ENCODE measurements at regions not wholly inside any gene's neighbourhood (a gene's known extent, or its start where the extent isn't known, plus 50 kb on each side); places are given as distances from the start of the nearest gene placed in this dataset.

DNA sequence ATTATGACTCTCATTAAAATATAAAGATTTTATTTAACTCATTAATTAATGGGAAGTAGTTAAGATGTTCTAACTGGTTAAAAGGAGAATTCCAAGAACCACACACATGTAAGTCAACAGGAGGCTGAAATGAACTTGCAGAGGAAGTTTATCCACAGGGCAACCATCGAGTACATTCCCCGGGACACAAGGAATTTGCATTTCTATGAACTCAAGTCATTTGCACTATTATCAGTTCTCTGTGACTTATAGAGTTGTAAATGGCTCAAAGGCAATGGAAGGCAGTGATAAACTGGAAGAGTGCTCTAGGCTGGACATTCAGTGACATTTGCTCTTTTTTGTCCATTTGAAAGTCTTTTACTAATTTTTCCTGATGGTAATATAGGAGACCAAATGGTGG is 97.4 kb downstream of the SNX5 start:
- Histone ChIP-seq H3K27me3 (ENCODE audit: control insufficient read depth, insufficient read depth, low read length) (peaks cover 4% of the 10 kb centered on the region), H3K4me3 (ENCODE audit: low read depth, low read length) (no peak overlapping the region), H3K36me3 (ENCODE audit: control insufficient read depth, insufficient read depth, low read length) (no peaks in the 10 kb centered on the region)
- TF ChIP-seq CTCF (IDR thresholded peaks at IDR 0.05; ENCODE audit: insufficient read depth, low read length, poor library complexity, severe bottlenecking) = no peak
- DNase-seq (ENCODE audit: low read depth) = no peak

DNA sequence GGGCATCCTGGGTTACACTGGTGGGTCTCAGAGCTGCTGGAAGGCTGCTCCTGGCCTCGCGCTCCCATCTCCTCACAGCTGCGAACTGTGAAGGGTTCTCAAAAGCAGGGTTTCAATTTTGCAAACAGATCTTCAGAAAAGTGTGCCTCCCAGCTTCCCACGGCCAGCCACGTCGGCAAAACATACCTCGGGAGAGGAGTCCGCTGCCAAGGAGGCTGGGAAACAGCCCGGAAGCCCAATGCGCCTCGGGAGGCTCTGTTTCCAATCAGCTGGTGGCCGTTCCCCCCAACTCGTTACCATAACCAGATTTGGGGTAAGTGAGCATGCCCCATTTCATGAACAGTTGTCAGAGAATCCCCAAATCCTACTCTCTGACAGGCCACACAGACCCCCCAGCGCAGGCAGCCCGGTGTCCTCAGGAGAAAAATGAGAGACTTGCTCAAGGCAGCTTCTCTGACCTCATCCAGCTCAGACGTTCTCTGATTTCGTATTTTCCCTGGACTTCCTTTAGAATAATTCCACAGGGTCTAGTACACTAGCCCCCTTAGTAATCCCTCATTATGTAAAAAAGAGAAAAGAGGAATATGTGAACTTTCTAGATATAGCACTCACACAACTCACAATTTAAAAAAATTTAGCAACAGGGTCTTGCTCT is 98.4 kb downstream of the SNX5 start:
- H3K4me3 ChIP-seq (ENCODE audit: low read depth, low read length) = no peak overlapping the region
- H3K36me3 ChIP-seq (ENCODE audit: control insufficient read depth, insufficient read depth, low read length) = no peaks in the 10 kb centered on the region
- DNase-seq (ENCODE audit: low read depth) = no peak
- peaks cover 2% of the 10 kb centered on the region for H3K27me3 ChIP-seq (ENCODE audit: control insufficient read depth, insufficient read depth, low read length)
- no peak for TF ChIP-seq CTCF (IDR thresholded peaks at IDR 0.05; ENCODE audit: insufficient read depth, low read length, poor library complexity, severe bottlenecking)

DNA sequence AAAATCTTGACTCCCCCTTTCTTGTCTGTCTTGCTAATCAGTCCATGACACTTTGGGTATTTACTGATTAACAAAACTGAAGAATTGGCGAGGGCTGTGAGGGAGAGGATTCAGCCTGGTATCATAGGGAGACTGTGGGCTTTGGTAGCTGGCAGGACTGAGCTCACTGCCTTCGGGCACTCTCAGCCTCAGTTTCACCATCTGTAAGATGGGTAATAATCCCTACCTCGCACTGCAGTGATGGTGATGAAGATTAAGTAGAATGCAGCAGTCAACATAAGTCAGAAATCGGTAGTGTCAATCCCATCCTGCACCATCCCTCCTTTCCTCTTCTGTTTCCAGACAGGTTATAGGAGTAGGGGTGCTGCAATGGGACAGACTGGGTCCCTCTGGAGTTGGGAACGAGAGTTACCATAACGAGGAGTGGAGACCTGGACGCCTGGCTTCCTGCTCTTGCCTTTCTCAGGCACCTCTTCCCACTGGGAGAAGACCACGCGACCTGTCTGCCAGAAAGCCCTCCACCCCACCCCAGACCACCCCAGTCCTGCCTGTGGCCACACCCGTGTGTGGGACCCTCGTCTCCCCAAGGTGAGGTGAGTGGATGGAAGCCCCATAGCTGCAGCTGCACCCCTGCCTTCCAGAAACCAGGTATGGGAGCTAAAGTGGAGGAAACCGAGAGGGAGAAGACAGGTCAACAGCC is 99.1 kb downstream of the SNX5 start:
- Histone ChIP-seq H3K4me3 (ENCODE audit: low read depth, low read length) (no peak overlapping the region), H3K27me3 (ENCODE audit: control insufficient read depth, insufficient read depth, low read length) (peaks cover 2% of the 10 kb centered on the region), H3K36me3 (ENCODE audit: control insufficient read depth, insufficient read depth, low read length) (no peaks in the 10 kb centered on the region)
- no peak for DNase-seq (ENCODE audit: low read depth)
- no peak for TF ChIP-seq CTCF (IDR thresholded peaks at IDR 0.05; ENCODE audit: insufficient read depth, low read length, poor library complexity, severe bottlenecking)

GRCh38 chr20:17868700-17869231 is 99.8 kb downstream of the SNX5 start:
- TF ChIP-seq CTCF (IDR thresholded peaks at IDR 0.05; ENCODE audit: insufficient read depth, low read length, poor library complexity, severe bottlenecking) = no peak
- H3K36me3 ChIP-seq (ENCODE audit: control insufficient read depth, insufficient read depth, low read length) = no peaks in the 10 kb centered on the region
- H3K4me3 ChIP-seq (ENCODE audit: low read depth, low read length) = no peak overlapping the region
- peaks cover 2% of the 10 kb centered on the region for H3K27me3 ChIP-seq (ENCODE audit: control insufficient read depth, insufficient read depth, low read length)
- no peak for DNase-seq (ENCODE audit: low read depth)

GRCh38 chr20:17868151-17868550 is 100.4 kb downstream of the SNX5 start:
- H3K4me3 ChIP-seq (ENCODE audit: low read depth, low read length) = no peak overlapping the region
- H3K36me3 ChIP-seq (ENCODE audit: control insufficient read depth, insufficient read depth, low read length) = no peaks in the 10 kb centered on the region
- no peak for TF ChIP-seq CTCF (IDR thresholded peaks at IDR 0.05; ENCODE audit: insufficient read depth, low read length, poor library complexity, severe bottlenecking)
- peaks cover 2% of the 10 kb centered on the region for H3K27me3 ChIP-seq (ENCODE audit: control insufficient read depth, insufficient read depth, low read length)
- no peak for DNase-seq (ENCODE audit: low read depth)

Measured in kidney epithelial cell (primary cell).